HK-2 (cell line): ENCODE measurements at regions not wholly inside any gene's neighbourhood (a gene's known extent, or its start where the extent isn't known, plus 50 kb on each side); places are given as distances from the start of the nearest gene placed in this dataset.
A peak's percentile ranks its signal among the peaks of the same experiment; 100 is the strongest.

Experiments used
- DNase-seq: peaks from one replicate; pipeline ENCODE4 v3.0.0-alpha.2; 2018; ENCODE audit not compliant: unreplicated experiment

DNA sequence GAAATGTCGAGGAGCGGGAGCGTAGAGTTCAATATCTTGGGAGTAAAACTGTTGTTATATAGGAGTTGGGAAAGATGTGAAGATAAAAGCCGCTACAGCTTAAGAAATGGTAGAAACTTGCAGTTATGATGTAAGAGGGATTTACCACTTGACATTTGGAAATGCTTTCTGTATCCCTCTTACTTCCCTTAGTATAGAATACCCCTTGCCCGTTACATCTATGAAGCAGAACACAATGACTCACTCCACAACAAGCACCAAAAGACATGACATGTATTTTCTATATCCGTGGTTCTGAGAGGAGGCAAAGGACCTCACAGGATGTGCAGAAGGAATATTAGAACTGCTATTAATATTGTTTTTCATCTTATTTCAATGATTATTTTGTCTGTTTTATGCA, 254.2 kb upstream of the NR2F2 start:
- no peak for DNase-seq

DNA sequence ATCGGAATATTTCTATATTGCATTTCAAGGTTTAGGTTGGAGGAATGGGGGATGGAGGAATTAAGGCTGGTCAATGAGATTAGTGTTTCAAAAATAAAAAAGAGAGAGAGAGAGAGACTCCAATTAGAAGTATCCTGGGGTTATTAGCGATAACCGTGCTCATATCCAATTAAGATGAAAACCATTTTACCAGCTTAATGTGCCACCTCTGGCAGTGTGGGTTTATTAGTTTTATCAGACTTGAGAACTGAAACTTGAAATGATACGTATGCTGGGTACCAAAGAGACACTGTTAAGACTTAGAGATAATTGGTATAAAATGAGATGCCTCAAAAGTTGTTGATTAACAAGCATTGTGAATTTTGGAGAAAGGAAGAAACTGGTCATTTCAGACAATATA, 251.5 kb upstream of the NR2F2 start:
- DNase-seq: no peak

DNA sequence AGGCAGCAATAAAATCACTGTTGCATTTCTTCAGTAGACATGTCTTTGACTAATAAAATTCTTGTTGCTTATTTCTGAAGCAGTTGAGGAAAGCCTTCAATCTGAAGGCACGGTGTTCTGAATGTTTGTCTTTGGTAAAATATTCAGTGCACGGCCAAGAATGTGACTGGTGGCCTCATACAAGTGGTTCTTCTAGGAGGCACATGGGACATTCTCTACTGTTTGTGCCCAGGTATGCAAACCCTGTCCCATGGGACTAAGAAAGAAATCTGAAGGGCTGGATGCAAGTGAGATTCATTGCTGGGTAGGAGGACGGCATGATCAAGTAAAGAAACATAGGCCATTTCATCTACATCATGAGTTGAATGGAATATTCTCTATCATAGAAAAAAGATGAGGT, 250.6 kb upstream of the NR2F2 start:
- DNase-seq: no peak

DNA sequence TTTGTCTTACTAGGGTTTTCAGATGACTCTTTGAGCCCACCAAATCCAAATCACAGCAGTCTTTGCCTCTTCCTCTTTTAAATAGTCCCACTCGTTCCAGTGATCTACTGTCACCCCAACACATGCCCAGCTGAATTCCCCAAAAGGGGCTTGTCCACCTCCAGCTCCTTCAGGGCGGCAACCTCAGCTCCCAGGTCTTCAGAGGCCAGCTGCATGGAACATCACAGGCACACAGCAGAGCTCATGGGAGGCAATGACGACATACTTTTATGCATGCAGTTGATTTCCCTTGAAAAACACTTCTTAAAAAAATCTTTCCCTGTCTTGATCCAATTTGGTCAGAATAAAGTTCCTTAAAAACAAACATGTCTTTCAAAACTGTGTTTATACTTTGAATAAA, 244.3 kb upstream of the NR2F2 start:
- no peak for DNase-seq

DNA sequence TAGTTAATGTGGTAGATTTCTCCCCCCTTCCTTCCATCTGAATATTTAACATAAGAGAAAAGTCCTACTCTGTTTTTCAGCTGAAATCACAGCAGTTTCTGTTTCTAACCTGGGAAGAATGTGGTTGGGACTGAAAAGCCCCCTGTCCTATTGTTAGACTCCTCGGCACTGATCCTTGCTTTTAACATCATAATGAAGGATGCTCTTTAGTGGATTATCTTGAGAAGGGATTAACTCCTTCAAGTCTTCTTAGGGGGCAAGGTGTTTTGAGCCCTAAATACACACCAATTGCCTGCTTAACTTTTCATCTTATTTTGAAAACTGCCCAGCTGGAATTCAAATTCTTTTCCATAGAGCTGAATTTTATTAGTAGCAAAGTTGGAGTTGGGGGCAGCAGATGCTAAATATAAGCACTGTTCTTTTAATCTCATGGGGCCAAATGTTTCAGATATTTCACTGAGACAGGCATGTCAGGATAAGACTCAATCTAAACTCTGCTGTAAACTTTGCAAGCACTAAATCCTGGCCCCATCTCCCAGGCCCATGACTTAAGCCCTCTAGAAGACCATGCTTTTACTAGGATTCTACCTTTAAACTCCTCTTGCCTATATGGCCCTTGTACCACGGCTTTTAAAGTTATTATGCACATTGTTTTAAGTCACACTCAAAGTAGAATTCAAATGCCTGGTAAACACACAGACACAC, 243.2 kb upstream of the NR2F2 start:
- no peak for DNase-seq

DNA sequence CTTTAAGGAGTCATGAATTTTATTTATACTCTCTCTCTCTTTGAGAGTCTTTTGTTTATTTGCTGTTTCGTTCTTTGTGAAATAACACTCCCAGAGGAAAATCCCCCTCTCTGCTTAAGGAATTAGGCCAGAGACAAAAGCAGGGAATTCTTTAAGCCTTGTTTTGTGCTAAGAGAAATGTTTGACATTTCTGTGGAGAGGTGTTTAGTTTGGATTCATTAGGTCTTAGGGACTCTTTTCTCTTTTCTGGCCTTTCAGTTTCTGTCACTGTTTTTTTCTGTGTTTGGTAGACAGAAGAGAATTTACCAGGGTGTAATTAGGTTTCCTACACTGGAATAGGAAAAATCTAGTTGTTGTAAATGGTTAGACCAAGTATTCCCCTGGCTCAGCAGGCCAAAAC, 241.8 kb upstream of the NR2F2 start:
- no peak for DNase-seq

DNA sequence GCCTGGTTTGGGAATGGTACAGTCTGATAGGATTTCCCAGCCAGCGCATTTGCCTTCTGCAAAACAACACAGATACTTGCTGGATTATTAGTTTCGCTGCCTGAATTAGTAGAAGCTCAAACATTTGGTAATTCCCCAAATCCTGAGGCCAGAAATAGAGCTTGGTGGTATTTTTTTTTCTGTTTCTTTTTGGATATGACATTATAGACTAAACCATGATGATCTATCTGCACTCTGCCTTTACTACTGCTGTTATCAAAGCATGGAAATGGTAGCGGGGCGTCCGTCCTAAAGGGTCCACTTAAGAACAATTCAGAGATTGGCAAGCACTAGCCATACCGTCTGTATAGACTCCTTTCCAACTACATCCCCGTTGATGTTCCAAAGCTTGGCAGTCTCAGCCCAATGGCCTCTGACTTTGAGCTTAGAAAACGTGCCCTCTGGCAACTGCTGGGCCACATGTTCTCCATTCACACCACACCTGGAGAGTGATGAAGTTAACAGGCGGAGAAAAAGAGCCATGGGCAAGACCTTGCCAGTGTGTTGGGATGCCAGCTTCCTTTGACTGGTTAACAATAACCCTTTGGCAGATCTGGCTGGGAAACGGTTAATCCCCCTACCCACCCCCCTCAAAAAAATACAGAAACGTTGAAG, 241.0 kb upstream of the NR2F2 start:
- DNase-seq: no peak

DNA sequence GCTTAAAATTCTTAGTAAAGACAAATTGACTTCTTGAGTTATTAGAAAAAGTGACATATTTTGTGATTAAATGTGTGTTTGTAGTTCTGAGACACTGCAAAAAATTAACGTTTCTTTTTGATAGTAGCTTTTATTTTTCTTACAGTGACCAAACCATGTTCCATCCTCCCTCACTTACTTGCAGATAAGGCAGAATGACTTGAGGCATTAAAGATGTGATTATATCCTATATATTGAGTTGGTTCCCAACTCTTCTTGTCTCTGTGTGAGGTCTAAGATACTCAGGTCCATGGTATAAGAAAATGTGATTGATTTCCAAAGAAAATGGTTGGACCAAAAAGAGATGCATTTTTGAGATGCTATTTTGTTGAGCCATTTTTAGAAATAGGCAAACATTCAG, 238.3 kb upstream of the NR2F2 start:
- DNase-seq: no peak

DNA sequence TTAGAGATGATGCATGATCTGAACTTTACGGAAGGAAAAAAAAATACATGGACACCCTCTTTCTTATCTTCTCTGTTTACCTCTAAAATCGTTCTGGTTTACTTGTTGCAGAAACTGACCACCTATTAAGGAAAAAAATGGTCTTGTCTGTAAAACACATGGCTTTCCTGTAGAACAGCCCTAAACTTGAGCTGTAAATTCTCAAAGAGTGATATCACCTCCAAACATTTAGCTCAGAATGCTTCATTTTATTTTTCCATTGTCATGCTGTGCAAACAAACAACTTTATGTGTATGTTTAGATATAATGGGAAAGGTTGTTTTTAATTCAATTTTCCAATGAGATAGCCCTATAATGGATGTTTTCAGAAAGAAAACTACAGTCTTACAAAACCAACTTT, 237.4 kb upstream of the NR2F2 start:
- no peak for DNase-seq

DNA sequence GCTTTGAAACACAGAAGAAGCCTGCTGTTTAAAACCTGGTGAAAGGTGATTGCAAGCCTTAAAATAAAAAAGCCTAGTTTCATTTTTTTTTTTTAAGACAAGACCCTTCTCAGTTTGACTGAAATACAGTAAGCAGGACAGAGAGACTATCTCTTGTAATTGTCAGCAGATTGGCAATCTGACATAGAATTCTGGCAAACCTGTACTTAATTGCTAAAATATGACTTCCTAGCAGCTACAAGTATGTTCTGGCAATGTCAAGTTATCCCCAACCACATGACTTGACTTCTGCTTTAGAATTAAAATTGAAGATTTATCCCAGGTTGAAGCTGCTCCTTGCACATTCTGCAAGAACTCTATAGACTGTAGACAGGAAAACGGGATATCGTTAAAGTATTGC, 232.8 kb upstream of the NR2F2 start:
- no peak for DNase-seq

DNA sequence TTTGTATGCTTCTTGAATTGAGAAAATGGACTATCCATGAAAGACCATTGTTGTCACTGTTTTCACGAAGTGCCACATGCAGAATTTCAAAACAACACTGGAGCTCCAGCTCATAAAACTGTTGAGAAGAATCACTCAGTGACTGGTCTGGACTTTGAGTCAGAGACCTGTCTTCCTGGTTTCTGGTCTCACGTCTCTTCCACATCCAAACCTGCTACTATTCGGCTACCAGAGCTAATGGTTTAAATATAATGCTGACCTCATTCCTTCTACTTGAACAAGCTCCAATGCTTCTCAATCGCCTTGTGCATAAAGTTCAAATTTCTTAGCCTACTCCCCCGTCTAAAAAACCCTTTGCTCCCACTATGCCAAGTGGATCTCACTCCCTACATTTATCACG, 227.9 kb upstream of the NR2F2 start:
- no peak for DNase-seq

DNA sequence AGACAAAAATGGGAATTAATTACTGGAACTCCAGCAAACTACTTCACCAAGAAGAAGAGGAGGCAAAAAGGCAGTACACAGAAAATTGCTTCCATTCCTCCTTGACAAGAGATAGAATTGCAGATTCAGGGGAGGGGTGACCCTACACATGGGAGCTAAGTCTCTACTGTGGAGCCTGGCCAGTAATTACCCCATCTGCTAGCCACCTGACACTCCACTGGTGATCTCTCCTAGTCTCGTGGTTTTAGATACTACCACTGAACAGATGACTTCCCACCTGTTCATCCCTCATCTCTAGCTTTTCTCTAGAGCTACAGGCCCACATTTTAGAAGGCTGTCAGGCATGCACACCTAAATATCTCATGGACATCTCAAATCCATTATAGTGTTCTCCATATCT, 224.3 kb upstream of the NR2F2 start:
- DNase-seq: no peak

DNA sequence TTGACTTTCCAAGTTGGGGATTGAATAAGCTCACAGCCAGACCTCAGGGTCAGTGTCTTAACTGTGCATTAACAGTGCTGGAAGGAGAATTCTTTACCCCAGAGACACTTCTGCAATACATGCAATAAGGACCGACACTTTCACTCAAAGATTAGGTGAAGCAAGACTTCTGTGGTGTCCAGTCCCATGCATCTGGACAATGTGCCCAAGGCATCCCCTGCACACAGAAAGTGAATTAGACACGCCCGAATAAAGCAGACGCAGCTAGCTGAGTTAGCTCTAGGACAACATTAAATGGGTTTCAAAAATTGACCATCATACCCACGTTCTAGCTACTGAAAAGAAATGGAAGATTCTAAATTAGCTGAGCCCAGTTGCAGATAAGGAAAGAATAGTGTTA, 223.9 kb upstream of the NR2F2 start:
- DNase-seq: no peak

DNA sequence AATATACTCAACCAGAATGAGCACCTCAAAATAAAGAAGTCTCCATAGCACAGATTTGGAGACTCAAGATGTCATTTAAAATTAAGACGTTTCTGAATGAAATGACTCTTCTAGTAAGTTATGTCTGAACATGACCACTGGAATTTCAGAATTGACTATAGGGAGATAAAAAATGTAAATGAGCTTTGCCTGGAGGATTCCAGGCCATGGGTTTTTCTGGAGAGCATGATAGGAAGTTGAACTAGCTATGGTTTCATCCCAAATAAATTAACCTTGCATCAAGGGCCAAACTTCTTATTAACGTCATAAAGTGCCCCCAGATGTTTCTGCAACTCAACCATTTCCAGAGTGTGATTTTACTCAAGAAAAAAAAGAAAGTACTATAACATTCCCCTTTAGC, 222.6 kb upstream of the NR2F2 start:
- no peak for DNase-seq

DNA sequence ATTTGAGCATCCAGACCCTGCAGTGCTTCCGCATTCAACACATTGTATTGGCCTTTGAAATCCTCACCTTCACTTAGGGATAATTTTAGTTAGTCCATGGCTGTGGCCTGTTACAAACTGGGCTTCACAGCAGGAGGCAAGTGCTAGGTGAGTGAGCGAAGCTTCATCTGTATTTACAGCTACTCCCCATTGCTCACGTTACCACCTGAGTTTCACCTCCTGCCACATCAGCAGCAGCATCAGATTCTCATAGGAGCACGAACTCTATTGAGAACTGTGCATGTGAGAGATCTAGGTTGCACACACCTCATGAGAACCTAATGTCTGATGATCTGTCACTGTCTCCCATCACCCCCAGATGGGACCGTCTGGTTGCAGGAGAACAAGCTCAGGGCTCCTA, 222.1 kb upstream of the NR2F2 start:
- DNase-seq: no peak

DNA sequence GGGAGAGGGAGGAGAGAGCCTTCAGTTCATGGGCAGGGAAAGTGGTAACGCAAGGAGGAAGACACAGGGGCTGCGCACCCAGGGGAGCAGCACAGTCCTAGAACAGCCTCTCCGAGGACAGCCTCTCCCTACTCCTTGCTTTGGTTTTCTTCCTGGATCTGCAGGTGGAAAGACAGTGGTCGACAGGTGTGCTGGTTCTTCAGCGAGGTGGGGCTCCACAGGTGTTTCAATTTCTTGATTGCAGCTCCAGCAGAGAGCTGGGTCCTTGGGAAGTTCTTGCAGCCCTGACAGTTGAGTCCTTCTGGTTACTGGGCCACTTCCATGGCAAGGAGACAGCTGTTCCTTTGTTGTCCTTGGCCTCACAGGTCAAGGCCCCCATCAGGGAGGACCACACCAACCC, 220.7 kb upstream of the NR2F2 start:
- DNase-seq: no peak

DNA sequence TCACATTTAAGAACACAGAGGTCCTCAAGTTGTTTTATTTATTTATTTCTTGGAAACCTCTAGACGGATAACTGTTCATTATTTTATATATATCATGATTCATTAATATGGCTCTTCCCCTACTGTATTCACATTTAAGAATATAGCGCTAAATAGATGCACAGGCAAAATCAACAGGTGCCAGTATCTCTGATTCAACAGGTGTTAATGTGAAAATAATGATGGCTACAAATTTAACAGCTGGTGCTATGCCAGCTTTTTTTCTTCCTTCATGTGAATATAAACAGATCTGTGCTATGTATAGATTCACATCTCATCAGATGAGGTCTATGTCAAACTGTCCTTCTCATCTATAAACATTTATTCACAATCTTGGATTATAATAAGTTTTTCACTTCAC, 218.5 kb upstream of the NR2F2 start:
- DNase-seq: no peak

DNA sequence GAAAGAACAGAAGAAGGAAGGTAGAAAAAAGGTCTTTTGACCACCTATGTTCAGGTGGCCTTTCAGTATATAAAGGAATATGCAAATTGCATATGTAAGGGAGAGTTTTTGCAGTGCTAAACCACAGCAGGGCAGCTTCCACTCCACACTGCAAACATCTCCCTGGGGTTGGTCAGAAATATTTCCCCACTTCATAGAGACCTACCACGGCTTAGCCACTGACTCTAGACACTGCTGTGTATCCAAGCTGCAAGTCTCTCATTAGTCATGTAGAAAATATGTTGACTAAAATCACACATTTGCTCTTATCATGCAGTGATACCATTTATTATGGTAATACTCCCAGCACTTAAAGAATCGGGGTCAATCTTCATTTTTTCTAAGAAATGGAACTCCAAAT, 214.9 kb upstream of the NR2F2 start:
- DNase-seq: peak; percentile 13

DNA sequence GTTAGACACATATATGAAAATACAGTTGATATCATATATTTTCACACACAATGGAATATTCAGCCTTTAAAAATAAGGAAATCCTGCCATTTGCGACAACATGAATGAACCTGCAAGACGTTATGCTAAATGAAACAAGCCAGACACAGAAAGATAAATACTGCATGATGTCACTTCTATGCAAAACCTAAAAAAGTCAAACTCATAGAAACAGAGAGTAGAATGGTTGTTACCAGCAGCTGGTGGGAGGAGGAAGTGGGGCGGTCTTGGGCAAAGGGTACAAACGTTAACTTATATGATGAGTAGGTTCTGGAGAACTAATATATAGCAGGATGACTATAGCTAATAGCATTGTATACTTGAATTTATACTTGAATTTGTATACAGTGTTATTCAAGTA, 213.2 kb upstream of the NR2F2 start:
- no peak for DNase-seq

DNA sequence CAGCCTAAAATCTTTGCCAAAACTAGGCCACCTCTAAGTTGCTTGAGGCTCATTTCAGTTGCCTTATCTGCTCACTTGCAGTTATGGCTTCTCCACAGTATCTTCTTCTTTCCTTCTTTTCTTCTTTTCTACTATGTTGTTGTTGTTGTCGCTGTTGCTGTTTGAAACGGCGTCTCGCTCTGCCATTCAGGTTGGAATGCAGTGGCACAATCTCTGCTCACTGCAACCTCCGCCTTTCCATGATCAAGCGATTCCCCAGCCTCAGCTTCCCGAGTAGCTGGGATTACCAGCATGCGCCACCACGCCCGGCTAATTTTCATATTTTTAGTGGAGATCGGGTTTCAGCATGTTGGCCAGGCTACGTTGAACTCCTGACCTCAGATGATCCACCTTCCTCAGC, 210.8 kb upstream of the NR2F2 start:
- no peak for DNase-seq

DNA sequence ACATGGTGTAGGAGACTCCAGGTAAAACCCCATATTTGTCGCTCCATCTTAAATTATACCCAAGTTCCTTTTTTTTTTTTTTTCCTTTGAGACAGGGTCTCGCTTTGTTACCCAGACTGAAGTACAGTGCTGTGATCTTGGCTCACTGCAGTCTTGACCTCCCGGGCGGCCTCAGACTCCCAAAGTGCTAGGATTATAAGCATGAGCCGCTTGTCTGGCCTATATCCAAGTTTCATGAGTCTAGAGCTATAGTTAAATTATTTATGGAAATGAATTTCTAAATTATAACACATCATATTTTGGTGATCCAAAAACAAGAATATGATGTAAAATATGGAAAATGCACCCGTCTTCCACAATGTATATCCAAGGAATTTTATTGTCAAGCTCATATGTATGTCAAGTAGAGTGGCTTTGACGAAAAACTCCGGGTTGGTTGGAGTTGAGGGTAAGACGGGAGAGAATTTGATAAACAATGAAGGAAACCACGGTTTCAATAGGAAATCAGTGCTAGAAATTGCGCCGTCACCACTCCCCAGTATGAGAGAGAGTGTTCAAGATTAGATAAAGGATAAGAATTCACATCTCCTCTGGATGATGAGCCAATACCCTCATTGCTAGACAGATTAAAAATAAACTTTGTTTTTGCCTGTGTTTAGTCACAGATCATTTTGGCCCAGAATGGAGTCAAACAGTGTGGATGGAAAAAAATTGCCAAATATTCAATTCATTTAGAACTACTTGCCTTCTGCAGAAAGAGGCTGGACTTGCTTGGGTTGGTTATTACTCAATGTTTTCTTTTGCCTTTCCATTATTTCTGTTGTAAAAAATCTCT, 209.2 kb upstream of the NR2F2 start:
- DNase-seq: no peak

DNA sequence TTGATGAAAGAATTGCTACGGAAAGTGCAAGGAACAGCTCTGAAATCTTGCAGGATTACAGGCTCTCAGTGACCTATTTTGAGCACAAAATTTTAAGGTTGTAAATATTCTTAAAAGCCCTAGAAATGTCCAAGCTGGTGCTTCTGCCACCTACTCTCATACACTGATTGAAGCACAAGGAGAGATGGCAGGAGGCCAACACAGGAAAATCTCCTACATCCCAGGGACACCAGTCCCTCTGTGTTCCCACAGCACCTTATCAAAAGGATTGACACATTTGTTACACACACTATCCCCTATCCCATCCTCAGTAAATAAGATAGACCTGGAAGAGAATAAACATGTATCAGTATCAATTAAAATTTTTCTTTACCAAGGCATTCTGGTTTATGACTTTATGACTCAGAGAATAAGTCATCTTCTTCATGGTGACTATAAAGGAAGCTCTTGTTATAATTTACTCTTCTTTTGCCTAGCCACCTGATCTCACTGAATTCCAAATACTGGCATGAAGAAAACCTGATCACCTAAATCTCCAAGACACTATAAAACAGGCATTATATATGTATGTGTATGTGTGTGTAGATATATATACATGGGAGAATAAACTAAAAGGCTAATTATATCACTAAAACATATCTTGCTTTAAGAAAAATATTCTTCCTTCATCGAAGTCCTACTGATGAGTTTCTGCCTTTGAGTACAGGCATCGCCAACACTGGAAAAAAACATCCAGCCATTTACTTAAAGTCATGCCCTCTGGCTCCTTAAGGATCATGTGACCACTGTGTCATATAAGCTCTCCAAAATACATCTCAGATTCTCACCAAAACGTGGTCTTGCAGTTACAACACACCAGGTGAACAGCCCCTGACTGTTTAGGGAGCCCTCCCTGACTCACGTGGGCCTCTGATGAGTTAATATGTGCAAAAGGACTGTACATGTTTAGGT, 208.1 kb upstream of the NR2F2 start:
- DNase-seq: no peak
